HG03045 (cell line): ENCODE measurements at regions not wholly inside any gene's neighbourhood (a gene's known extent, or its start where the extent isn't known, plus 50 kb on each side); places are given as distances from the start of the nearest gene placed in this dataset.

Experiments
- ATAC-seq: cut with Tn5 transposase; IDR thresholded peaks from one replicate; pipeline ENCODE4 v1.9.1; 2021; ENCODE audit warnings: mild to moderate bottlenecking, moderate library complexity; ENCODE audit not compliant: unreplicated experiment

GRCh38 chr18:42604820-42605219 lies 510.7 kb downstream of the RIT2 start:
- no peak for ATAC-seq

- no peak for ATAC-seq
These were observed 508.5 kb downstream of the RIT2 start for GRCh38 chr18:42606886-42607495.

GRCh38 chr18:42611134-42611533 lies 504.4 kb downstream of the RIT2 start:
- ATAC-seq: no peak

- no peak for ATAC-seq
These were observed 500.7 kb downstream of the RIT2 start for GRCh38 chr18:42614619-42615293.

- no peak for ATAC-seq
These were observed 498.3 kb downstream of the RIT2 start for GRCh38 chr18:42617221-42617620.

- no peak for ATAC-seq
These were observed 495.7 kb downstream of the RIT2 start for GRCh38 chr18:42619771-42620170.

- no peak for ATAC-seq
These were observed 494.8 kb downstream of the RIT2 start for GRCh38 chr18:42620657-42621056.

GRCh38 chr18:42623935-42624334 lies 491.6 kb downstream of the RIT2 start:
- ATAC-seq: no peak

GRCh38 chr18:42632801-42633200 lies 482.7 kb downstream of the RIT2 start:
- no peak for ATAC-seq

GRCh38 chr18:42635378-42636048 lies 480.0 kb downstream of the RIT2 start:
- ATAC-seq: no peak

- no peak for ATAC-seq
These were observed 479.2 kb downstream of the RIT2 start for GRCh38 chr18:42636309-42636708.

- no peak for ATAC-seq
These were observed 475.3 kb downstream of the RIT2 start for GRCh38 chr18:42640160-42640559.

GRCh38 chr18:42641996-42642395 lies 473.5 kb downstream of the RIT2 start:
- ATAC-seq: no peak

- ATAC-seq: no peak
These were observed 470.8 kb downstream of the RIT2 start for GRCh38 chr18:42644729-42645131.

GRCh38 chr18:42649331-42650035 lies 466.0 kb downstream of the RIT2 start:
- ATAC-seq: no peak

- ATAC-seq: no peak
These were observed 460.9 kb downstream of the RIT2 start for GRCh38 chr18:42654556-42654955.

- no peak for ATAC-seq
These were observed 457.9 kb downstream of the RIT2 start for GRCh38 chr18:42657551-42657950.

- no peak for ATAC-seq
These were observed 457.3 kb downstream of the RIT2 start for GRCh38 chr18:42658171-42658570.

GRCh38 chr18:42659187-42659586 lies 456.3 kb downstream of the RIT2 start:
- ATAC-seq: no peak

- ATAC-seq: no peak
These were observed 444.6 kb downstream of the RIT2 start for GRCh38 chr18:42670860-42671259.

- ATAC-seq: no peak
These were observed 439.7 kb downstream of the RIT2 start for GRCh38 chr18:42675810-42676209.

GRCh38 chr18:42683094-42683493 lies 432.4 kb downstream of the RIT2 start:
- no peak for ATAC-seq
